ENCODE measurements at regions not wholly inside any gene's neighbourhood (a gene's known extent, or its start where the extent isn't known, plus 50 kb on each side); places are given as distances from the start of the nearest gene placed in this dataset.

- TF ChIP-seq AHR (CRISPR knock-in tag; IDR thresholded peaks at IDR 0.05): no peak
- TF ChIP-seq XRCC5 (optimal IDR thresholded peaks at IDR 0.05; ENCODE audit: low read length): no peak
- no peak for TF ChIP-seq TFAP4 (IDR thresholded peaks at IDR 0.05; ENCODE audit: borderline replicate concordance, low read depth)
- no peak for TF ChIP-seq ZSCAN29 (CRISPR knock-in tag; conservative IDR thresholded peaks at IDR 0.05)
- no peak for TF ChIP-seq ZKSCAN8 (CRISPR knock-in tag; IDR thresholded peaks at IDR 0.05; ENCODE audit: borderline replicate concordance)
- TF ChIP-seq ZBTB21 (CRISPR knock-in tag; IDR thresholded peaks at IDR 0.05): no peak
- no peak for TF ChIP-seq ZFP37 (CRISPR knock-in tag; IDR thresholded peaks at IDR 0.05; ENCODE audit: borderline replicate concordance)
- TF ChIP-seq ZNF644 (CRISPR knock-in tag; IDR thresholded peaks at IDR 0.05; ENCODE audit: low read depth): no peak
- no peak for TF ChIP-seq JUND (CRISPR knock-in tag; IDR thresholded peaks at IDR 0.05)
Observed at GRCh38 chr5:18285257-18285656, 651.0 kb downstream of the TAF11L14 start.

All from HepG2 (cell line).